ENCODE measurements at regions not wholly inside any gene's neighbourhood (a gene's known extent, or its start where the extent isn't known, plus 50 kb on each side); places are given as distances from the start of the nearest gene placed in this dataset.

DNA sequence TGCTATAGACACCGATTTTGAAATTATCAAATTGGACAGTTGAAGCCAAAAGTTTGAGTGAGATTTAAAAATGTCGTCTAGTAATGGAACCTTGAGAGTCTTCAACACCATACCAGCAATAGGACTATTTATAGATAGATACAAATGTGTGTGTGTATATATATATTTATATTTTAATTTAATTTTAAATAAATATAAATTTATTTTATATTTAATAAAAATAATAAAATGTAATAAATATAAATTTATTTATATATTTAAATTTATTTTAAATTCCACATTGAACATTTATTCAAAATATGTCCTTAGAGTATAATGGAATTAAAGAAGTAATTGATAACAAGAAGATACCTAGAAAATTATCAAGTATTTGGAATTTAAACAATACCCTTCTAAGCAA is 221.9 kb upstream of the CXXC4 start:
- ATAC-seq (replicated peaks in 1 of 4) (no peak), DNase-seq (no peak)
- Mint-ChIP-seq H3K4me1 (no peaks in the 10 kb centered on the region), H3K36me3 (no peaks in the 10 kb centered on the region), H3K9me3 (no peaks in the 10 kb centered on the region), H3K4me3 (no peak overlapping the region), H3K27me3 (no peaks in the 10 kb centered on the region), H3K27ac (no peak overlapping the region)
- Histone ChIP-seq H3K9me3 (no peaks in the 10 kb centered on the region), H3K27ac (ENCODE audit: low read length) (no peak overlapping the region), H3K27me3 (replicated peaks in 1 of 2; ENCODE audit: control insufficient read depth in 2 of 2, extremely low read depth in 1 of 2, insufficient read depth in 2 of 2, low read length in 1 of 2) (no peaks in the 10 kb centered on the region), H3K36me3 (ENCODE audit: control insufficient read depth in 2 of 2, extremely low read depth in 1 of 2, insufficient read depth in 1 of 2, low read length in 1 of 2) (no peaks in the 10 kb centered on the region), H3K4me3 (ENCODE audit: control insufficient read depth in 1 of 2, extremely low read depth in 1 of 2, low read length in 1 of 2) (no peak overlapping the region), H3K4me1 (ENCODE audit: control insufficient read depth in 1 of 2, extremely low read depth in 1 of 2, insufficient read depth in 2 of 2, low read length in 2 of 2) (no peaks in the 10 kb centered on the region)
- no CpG with 5 or more reads among the region's 2 CpGs for WGBS (ENCODE audit: insufficient coverage)
- POLR2A ChIA-PET: no interaction called here
- CTCF ChIA-PET: no interaction called here

DNA sequence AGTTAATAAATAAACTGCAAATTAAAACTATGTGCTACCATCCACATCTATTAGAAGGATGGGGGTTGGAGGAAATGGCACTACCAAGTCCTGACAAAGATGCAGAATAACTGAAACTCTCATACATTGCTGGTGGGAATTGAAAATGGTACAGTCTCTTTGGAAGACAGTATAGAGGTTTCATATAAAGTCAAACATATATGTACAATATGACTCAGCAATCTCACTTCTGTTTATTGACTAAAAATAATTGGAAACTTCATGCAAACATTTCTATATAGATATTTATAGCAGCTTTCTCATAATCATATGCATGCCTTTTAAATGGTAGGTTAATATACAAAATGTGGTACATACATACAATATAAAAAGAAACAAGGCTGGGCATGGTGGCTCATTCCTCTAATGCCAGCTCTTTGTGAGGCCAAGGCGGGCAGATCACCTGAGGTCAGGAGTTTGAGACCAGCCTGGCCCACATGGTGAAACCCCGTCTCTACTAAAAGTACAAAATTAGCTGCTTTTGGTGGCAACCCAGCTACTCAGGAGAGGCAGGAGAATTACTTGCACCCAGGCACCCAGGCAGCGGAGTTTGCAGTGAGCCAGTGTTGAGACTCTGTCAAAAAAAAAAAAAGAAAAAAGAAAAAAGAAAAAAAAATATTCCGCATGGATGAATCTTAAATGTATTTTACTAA is 225.0 kb upstream of the CXXC4 start:
- Mint-ChIP-seq H3K4me1 (no peaks in the 10 kb centered on the region), H3K36me3 (no peaks in the 10 kb centered on the region), H3K27me3 (no peaks in the 10 kb centered on the region), H3K27ac (no peak overlapping the region), H3K4me3 (no peak overlapping the region), H3K9me3 (no peaks in the 10 kb centered on the region)
- no peaks in the 10 kb centered on the region for H3K27me3 ChIP-seq (replicated peaks in 1 of 2; ENCODE audit: control insufficient read depth in 2 of 2, extremely low read depth in 1 of 2, insufficient read depth in 2 of 2, low read length in 1 of 2)
- no peaks in the 10 kb centered on the region for H3K4me1 ChIP-seq (ENCODE audit: control insufficient read depth in 1 of 2, extremely low read depth in 1 of 2, insufficient read depth in 2 of 2, low read length in 2 of 2)
- no peak overlapping the region for H3K27ac ChIP-seq (ENCODE audit: low read length)
- H3K4me3 ChIP-seq (ENCODE audit: control insufficient read depth in 1 of 2, extremely low read depth in 1 of 2, low read length in 1 of 2): no peak overlapping the region
- DNase-seq: no peak
- CTCF ChIA-PET: interaction anchor here in 1 of 2 donors (0.7 kb wide), 1 partner anchor 124 kb away, joined by 4 read pairs; no protein-coding TSS in a partner anchor
- H3K9me3 ChIP-seq: no peaks in the 10 kb centered on the region
- POLR2A ChIA-PET: no interaction called here
- no peak for ATAC-seq (replicated peaks in 1 of 4)
- 75% methylated on average over 1 of the region's 4 CpGs for WGBS (ENCODE audit: insufficient coverage)
- H3K36me3 ChIP-seq (ENCODE audit: control insufficient read depth in 2 of 2, extremely low read depth in 1 of 2, insufficient read depth in 1 of 2, low read length in 1 of 2): no peaks in the 10 kb centered on the region

DNA sequence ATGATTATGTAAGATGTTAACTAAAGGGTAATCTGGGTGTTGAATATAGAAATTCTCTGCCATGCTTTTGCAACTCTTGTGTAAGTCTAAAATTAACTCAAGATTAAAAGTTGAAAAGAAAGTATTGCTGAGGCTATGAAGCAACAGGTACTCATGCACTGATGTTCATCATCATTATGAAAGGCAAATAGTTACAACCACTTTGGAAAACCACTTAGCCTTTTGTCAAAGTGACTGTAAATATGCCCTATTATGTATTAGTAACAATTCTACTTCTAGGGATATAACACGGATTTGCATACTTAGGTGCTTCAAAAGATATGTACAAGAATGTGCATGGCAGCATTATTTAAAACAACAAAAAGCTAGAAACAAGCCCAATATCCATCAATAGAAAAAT is 227.8 kb upstream of the CXXC4 start:
- Histone ChIP-seq H3K4me1 (ENCODE audit: control insufficient read depth in 1 of 2, extremely low read depth in 1 of 2, insufficient read depth in 2 of 2, low read length in 2 of 2) (no peaks in the 10 kb centered on the region), H3K4me3 (ENCODE audit: control insufficient read depth in 1 of 2, extremely low read depth in 1 of 2, low read length in 1 of 2) (no peak overlapping the region), H3K27me3 (replicated peaks in 1 of 2; ENCODE audit: control insufficient read depth in 2 of 2, extremely low read depth in 1 of 2, insufficient read depth in 2 of 2, low read length in 1 of 2) (no peaks in the 10 kb centered on the region), H3K36me3 (ENCODE audit: control insufficient read depth in 2 of 2, extremely low read depth in 1 of 2, insufficient read depth in 1 of 2, low read length in 1 of 2) (no peaks in the 10 kb centered on the region), H3K9me3 (no peaks in the 10 kb centered on the region), H3K27ac (ENCODE audit: low read length) (no peak overlapping the region)
- Mint-ChIP-seq H3K36me3 (no peaks in the 10 kb centered on the region), H3K4me3 (no peak overlapping the region), H3K9me3 (no peaks in the 10 kb centered on the region), H3K27me3 (no peaks in the 10 kb centered on the region), H3K4me1 (no peaks in the 10 kb centered on the region), H3K27ac (no peak overlapping the region)
- ChIA-PET CTCF (no interaction called here), POLR2A (no interaction called here)
- ATAC-seq (replicated peaks in 1 of 4) (no peak), DNase-seq (no peak)
- no CpG with 5 or more reads among the region's 1 CpG for WGBS (ENCODE audit: insufficient coverage)

DNA sequence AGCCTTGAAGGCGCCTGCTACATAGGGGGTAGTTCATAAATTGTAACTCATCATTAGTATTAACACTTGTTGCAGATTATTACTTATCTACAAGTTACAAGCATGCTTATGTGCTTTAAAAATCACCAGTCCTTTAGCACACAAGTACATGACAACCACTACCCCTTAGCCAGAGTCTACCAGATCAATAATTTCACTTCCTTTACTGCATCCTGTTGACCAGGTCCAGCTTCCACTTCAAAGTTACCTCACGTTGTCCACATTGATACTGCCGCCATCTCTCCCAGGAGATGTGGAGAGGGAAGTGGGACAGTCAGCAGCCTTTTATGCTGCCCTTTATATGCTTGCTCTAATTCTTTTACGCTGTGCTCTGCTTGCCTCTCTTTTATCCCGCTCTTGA is 231.3 kb upstream of the CXXC4 start:
- no CpG with 5 or more reads among the region's 5 CpGs for WGBS (ENCODE audit: insufficient coverage)
- no peaks in the 10 kb centered on the region for H3K36me3 Mint-ChIP-seq
- Histone ChIP-seq H3K27me3 (replicated peaks in 1 of 2; ENCODE audit: control insufficient read depth in 2 of 2, extremely low read depth in 1 of 2, insufficient read depth in 2 of 2, low read length in 1 of 2) (no peaks in the 10 kb centered on the region), H3K36me3 (ENCODE audit: control insufficient read depth in 2 of 2, extremely low read depth in 1 of 2, insufficient read depth in 1 of 2, low read length in 1 of 2) (no peaks in the 10 kb centered on the region), H3K4me3 (ENCODE audit: control insufficient read depth in 1 of 2, extremely low read depth in 1 of 2, low read length in 1 of 2) (no peak overlapping the region), H3K27ac (ENCODE audit: low read length) (no peak overlapping the region), H3K9me3 (no peaks in the 10 kb centered on the region), H3K4me1 (ENCODE audit: control insufficient read depth in 1 of 2, extremely low read depth in 1 of 2, insufficient read depth in 2 of 2, low read length in 2 of 2) (no peaks in the 10 kb centered on the region)
- ChIA-PET CTCF (no interaction called here), POLR2A (no interaction called here)
- no peak overlapping the region for H3K4me3 Mint-ChIP-seq
- no peaks in the 10 kb centered on the region for H3K9me3 Mint-ChIP-seq
- H3K4me1 Mint-ChIP-seq: no peaks in the 10 kb centered on the region
- H3K27me3 Mint-ChIP-seq: no peaks in the 10 kb centered on the region
- no peak for ATAC-seq (replicated peaks in 1 of 4)
- no peak overlapping the region for H3K27ac Mint-ChIP-seq
- no peak for DNase-seq

DNA sequence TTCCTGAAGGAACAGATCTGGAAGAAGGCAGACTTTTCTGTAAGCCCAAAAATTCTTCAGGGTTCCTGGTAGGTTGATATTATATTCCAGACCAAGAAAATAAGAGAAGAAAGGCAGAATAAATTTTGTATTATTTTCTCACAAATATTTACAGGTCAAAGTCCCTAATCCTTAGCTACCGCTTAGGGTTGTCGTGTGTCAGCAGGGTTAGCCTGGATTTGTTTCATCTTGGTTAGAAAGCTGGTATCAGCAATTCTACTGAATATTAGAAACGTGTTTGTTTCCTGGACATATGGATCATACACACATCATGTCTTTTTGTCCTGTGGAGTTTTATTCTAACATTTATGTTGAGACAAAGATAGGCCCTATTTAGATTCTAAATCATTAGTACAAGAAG is 232.9 kb upstream of the CXXC4 start:
- H3K4me1 ChIP-seq (ENCODE audit: control insufficient read depth in 1 of 2, extremely low read depth in 1 of 2, insufficient read depth in 2 of 2, low read length in 2 of 2): no peaks in the 10 kb centered on the region
- WGBS (ENCODE audit: insufficient coverage): no CpG with 5 or more reads among the region's 3 CpGs
- no peaks in the 10 kb centered on the region for H3K27me3 ChIP-seq (replicated peaks in 1 of 2; ENCODE audit: control insufficient read depth in 2 of 2, extremely low read depth in 1 of 2, insufficient read depth in 2 of 2, low read length in 1 of 2)
- Mint-ChIP-seq H3K4me3 (no peak overlapping the region), H3K27ac (no peak overlapping the region), H3K36me3 (no peaks in the 10 kb centered on the region), H3K27me3 (no peaks in the 10 kb centered on the region), H3K4me1 (no peaks in the 10 kb centered on the region), H3K9me3 (no peaks in the 10 kb centered on the region)
- H3K4me3 ChIP-seq (ENCODE audit: control insufficient read depth in 1 of 2, extremely low read depth in 1 of 2, low read length in 1 of 2): no peak overlapping the region
- H3K36me3 ChIP-seq (ENCODE audit: control insufficient read depth in 2 of 2, extremely low read depth in 1 of 2, insufficient read depth in 1 of 2, low read length in 1 of 2): no peaks in the 10 kb centered on the region
- DNase-seq (no peak), ATAC-seq (replicated peaks in 1 of 4) (no peak)
- ChIA-PET POLR2A (interaction anchor here in 1 of 2 donors (0.6 kb wide), 1 partner anchor 176 kb away, joined by 3 read pairs; no protein-coding TSS in a partner anchor), CTCF (no interaction called here)
- H3K9me3 ChIP-seq: no peaks in the 10 kb centered on the region
- no peak overlapping the region for H3K27ac ChIP-seq (ENCODE audit: low read length)

DNA sequence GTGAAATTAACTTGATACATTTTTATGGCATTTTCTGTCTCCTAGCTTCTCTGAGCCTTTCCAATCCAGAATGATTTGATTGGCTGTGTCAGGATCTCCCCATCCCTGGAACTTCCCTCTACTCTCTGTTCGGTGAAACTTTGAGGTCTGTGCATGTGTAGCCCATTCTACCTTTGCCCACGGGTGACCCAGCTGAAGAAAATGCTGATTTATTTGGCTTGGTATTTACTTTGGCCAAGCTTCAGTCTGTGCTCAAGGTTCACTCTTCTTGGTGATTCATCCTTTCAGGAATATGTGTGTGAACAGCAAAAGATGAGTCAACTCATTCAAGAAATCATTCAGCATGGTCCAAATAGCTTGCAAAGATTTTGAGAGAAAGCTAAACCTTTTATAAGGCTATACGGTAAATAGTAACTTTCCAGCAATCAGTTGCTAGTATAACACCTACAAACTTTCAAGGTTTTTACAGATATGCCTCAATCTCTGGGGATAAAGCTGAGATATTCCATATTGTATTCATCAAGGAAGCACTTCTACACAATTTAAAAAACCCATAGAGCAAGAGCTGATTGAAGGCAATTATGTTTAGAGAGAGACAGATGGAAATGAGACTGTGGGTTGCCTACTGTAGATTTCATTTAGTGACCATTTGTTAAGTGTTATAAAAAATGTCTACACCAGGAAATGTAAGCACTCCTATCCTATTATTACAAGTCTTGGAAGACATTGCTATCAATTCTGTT is 233.9 kb upstream of the CXXC4 start:
- WGBS (ENCODE audit: insufficient coverage): 60% methylated on average over 1 of the region's 3 CpGs
- DNase-seq: no peak
- Histone ChIP-seq H3K36me3 (ENCODE audit: control insufficient read depth in 2 of 2, extremely low read depth in 1 of 2, insufficient read depth in 1 of 2, low read length in 1 of 2) (no peaks in the 10 kb centered on the region), H3K27ac (ENCODE audit: low read length) (no peak overlapping the region), H3K27me3 (replicated peaks in 1 of 2; ENCODE audit: control insufficient read depth in 2 of 2, extremely low read depth in 1 of 2, insufficient read depth in 2 of 2, low read length in 1 of 2) (no peaks in the 10 kb centered on the region), H3K9me3 (no peaks in the 10 kb centered on the region), H3K4me1 (ENCODE audit: control insufficient read depth in 1 of 2, extremely low read depth in 1 of 2, insufficient read depth in 2 of 2, low read length in 2 of 2) (no peaks in the 10 kb centered on the region), H3K4me3 (ENCODE audit: control insufficient read depth in 1 of 2, extremely low read depth in 1 of 2, low read length in 1 of 2) (no peak overlapping the region)
- ChIA-PET CTCF (no interaction called here), POLR2A (interaction anchor here in 1 of 2 donors (0.6 kb wide), 1 partner anchor 14 kb away, joined by 3 read pairs; no protein-coding TSS in a partner anchor)
- no peak for ATAC-seq (replicated peaks in 1 of 4)
- no peaks in the 10 kb centered on the region for H3K27me3 Mint-ChIP-seq
- H3K9me3 Mint-ChIP-seq: no peaks in the 10 kb centered on the region
- no peak overlapping the region for H3K27ac Mint-ChIP-seq
- H3K4me3 Mint-ChIP-seq: no peak overlapping the region
- H3K4me1 Mint-ChIP-seq: no peaks in the 10 kb centered on the region
- H3K36me3 Mint-ChIP-seq: no peaks in the 10 kb centered on the region
